ENCODE measurements at regions not wholly inside any gene's neighbourhood (a gene's known extent, or its start where the extent isn't known, plus 50 kb on each side); places are given as distances from the start of the nearest gene placed in this dataset.

DNA sequence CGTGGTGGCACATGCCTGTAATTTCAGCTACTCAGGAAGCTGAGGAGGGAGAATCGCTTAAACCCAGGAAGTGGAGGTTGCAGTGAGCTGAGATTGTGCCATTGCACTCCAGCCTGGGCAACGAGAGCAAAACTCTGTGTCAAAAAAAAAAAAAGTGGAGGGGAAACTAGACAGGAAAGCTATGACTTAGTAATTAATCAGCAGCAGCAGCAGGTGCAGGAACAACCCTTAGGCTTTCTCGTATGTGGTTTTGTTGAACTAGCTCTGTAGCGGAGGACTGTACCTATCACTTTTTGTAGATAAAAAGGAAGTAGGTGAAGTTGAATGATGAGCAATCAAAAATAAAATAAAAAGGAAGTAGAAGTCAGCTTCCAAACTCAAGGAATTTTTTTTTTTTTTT is 76.9 kb upstream of the KMT2C start:
- TF ChIP-seq BHLHE40 (IDR thresholded peaks at IDR 0.05; ENCODE audit: low read length), result no peak
- TF ChIP-seq TCF7 (IDR thresholded peaks at IDR 0.05; ENCODE audit: low read depth), result no peak
- TF ChIP-seq ZNF577 (CRISPR knock-in tag; IDR thresholded peaks at IDR 0.05; ENCODE audit: borderline replicate concordance, low read depth), result no peak
- no peak for TF ChIP-seq POLR2AphosphoS2 (IDR thresholded peaks at IDR 0.05; ENCODE audit: low read depth, low read length)
- TF ChIP-seq SMARCE1 (IDR thresholded peaks at IDR 0.05; ENCODE audit: borderline replicate concordance), result no peak
- TF ChIP-seq, protein P1, sequence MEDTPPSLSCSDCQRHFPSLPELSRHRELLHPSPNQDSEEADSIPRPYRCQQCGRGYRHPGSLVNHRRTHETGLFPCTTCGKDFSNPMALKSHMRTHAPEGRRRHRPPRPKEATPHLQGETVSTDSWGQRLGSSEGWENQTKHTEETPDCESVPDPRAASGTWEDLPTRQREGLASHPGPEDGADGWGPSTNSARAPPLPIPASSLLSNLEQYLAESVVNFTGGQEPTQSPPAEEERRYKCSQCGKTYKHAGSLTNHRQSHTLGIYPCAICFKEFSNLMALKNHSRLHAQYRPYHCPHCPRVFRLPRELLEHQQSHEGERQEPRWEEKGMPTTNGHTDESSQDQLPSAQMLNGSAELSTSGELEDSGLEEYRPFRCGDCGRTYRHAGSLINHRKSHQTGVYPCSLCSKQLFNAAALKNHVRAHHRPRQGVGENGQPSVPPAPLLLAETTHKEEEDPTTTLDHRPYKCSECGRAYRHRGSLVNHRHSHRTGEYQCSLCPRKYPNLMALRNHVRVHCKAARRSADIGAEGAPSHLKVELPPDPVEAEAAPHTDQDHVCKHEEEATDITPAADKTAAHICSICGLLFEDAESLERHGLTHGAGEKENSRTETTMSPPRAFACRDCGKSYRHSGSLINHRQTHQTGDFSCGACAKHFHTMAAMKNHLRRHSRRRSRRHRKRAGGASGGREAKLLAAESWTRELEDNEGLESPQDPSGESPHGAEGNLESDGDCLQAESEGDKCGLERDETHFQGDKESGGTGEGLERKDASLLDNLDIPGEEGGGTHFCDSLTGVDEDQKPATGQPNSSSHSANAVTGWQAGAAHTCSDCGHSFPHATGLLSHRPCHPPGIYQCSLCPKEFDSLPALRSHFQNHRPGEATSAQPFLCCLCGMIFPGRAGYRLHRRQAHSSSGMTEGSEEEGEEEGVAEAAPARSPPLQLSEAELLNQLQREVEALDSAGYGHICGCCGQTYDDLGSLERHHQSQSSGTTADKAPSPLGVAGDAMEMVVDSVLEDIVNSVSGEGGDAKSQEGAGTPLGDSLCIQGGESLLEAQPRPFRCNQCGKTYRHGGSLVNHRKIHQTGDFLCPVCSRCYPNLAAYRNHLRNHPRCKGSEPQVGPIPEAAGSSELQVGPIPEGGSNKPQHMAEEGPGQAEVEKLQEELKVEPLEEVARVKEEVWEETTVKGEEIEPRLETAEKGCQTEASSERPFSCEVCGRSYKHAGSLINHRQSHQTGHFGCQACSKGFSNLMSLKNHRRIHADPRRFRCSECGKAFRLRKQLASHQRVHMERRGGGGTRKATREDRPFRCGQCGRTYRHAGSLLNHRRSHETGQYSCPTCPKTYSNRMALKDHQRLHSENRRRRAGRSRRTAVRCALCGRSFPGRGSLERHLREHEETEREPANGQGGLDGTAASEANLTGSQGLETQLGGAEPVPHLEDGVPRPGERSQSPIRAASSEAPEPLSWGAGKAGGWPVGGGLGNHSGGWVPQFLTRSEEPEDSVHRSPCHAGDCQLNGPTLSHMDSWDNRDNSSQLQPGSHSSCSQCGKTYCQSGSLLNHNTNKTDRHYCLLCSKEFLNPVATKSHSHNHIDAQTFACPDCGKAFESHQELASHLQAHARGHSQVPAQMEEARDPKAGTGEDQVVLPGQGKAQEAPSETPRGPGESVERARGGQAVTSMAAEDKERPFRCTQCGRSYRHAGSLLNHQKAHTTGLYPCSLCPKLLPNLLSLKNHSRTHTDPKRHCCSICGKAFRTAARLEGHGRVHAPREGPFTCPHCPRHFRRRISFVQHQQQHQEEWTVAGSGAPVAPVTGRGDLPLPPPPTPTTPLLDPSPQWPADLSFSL (CRISPR knock-in tag; IDR thresholded peaks at IDR 0.05), result no peak
- TF ChIP-seq ZNF331 (CRISPR knock-in tag; IDR thresholded peaks at IDR 0.05), result no peak
- TF ChIP-seq, protein P2, sequence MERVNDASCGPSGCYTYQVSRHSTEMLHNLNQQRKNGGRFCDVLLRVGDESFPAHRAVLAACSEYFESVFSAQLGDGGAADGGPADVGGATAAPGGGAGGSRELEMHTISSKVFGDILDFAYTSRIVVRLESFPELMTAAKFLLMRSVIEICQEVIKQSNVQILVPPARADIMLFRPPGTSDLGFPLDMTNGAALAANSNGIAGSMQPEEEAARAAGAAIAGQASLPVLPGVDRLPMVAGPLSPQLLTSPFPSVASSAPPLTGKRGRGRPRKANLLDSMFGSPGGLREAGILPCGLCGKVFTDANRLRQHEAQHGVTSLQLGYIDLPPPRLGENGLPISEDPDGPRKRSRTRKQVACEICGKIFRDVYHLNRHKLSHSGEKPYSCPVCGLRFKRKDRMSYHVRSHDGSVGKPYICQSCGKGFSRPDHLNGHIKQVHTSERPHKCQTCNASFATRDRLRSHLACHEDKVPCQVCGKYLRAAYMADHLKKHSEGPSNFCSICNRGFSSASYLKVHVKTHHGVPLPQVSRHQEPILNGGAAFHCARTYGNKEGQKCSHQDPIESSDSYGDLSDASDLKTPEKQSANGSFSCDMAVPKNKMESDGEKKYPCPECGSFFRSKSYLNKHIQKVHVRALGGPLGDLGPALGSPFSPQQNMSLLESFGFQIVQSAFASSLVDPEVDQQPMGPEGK (CRISPR knock-in tag; IDR thresholded peaks at IDR 0.05), result no peak
- TF ChIP-seq ATM (IDR thresholded peaks at IDR 0.05; ENCODE audit: borderline replicate concordance), result no peak
- TF ChIP-seq FIP1L1 (IDR thresholded peaks at IDR 0.05; ENCODE audit: borderline replicate concordance, insufficient read depth, low read depth, low read length), result no peak
- TF ChIP-seq TP53 (CRISPR knock-in tag; conservative IDR thresholded peaks at IDR 0.05), result no peak
